SKM-1 treated with dmso at 0.1 percent for 144 hours (cell line): ENCODE measurements at regions not wholly inside any gene's neighbourhood (a gene's known extent, or its start where the extent isn't known, plus 50 kb on each side); places are given as distances from the start of the nearest gene placed in this dataset.

Experiments used
- DNase-seq: peaks from one replicate; lab custom pipeline; 2025; ENCODE audit not compliant: unreplicated experiment; lab: John Stamatoyannopoulos, UW

DNA sequence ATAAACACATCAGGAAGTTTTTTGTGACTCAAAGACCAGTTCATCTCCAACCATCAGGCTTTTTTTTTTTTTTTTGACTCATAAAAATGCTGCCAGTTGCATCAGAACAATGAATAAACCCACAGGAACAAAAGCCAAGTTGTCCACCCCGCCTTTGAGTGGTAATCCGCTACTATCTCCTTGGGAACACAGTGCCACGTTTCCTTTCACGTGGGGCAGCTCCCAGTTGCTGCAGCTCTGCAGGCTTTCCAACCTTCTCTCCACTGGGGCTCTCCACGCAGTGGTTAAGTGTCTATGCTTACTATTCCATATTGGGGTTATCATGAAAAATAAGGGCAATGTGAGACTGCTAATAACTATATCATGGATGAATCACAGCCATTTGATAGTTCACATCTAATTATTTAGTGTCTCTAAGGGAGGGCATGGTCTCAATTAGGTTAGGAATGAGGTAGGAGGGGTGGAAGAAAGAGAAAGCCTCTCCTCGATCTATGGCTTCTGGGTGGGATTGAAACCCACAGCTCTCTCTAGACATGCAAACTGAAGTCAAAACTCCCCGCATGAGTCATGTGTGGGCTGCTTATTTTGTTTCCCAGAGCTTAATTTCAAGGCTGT is 55.8 kb upstream of the ACTBL2 start:
- DNase-seq: no peak

DNA sequence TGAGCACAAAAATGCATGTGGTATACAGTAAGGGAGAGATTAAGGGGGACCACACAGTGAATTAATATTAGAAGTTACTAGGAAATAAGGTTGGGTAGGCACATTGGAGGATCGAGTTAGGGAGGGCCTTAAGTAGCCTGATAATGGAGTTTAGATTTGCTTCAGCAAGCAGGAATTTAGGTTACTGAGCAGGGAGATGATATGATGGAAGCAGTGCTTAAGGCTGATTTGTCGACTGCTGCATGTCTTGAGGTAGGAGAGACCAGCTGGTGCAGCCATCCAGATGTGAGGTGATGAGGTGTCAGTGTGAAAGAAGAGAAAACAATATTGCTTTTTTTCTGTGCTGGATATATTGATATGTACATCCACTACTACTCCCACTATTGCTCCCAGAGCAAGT is 55.2 kb upstream of the ACTBL2 start:
- DNase-seq: no peak

DNA sequence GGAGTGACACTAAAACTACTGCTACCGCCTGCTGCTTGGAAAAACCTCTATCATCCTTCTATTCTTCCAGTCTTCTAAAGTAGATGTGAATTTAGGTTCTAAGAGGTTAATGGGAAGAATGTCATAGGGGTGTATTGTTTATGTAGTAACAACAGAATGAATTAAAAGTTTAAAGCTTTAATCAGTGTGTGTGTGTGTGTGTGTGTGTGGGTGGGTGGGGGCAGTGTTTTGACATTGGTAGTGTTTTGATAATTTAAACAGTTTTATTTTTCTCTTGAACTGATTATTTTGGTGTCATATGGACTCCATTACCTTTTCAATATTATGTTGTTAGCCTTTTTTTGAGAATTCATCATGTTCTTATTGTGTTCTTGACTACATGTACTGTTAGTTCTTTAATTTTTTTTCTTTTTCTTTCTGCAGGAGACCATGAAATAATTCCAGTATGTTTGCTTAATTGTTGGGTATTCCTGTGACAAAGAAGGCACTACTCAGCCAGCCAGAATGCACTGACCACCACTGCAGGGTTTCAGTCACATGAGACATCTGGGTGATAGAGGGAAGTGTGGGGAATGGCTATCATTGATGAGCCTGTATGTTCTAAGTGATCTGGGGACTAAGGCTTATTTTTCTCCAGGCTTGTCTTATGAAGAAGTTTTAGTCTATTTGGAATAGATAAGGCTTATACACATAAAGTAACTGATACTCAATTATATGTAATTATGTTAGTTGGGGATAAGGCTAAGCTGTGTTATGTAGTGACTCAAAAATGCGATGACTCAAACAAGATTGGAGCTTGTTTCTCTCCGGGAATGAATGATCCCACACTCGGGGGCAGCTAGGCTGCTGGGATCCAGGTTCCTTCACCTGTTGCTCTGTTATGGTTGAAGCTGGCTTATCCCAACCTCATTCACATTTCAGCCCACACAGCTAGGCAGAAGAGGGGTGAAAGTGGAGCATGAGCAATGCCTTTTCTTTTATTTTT is 50.2 kb upstream of the ACTBL2 start:
- DNase-seq: no peak
